ENCODE measurements at regions not wholly inside any gene's neighbourhood (a gene's known extent, or its start where the extent isn't known, plus 50 kb on each side); places are given as distances from the start of the nearest gene placed in this dataset.

- no peak overlapping the region for H2AFZ ChIP-seq (ENCODE audit: low read depth, low read length)
- H3K9ac ChIP-seq (ENCODE audit: low read length), result no peak overlapping the region
- H3K9me3 ChIP-seq (ENCODE audit: insufficient read depth, low read length), result no peaks in the 10 kb centered on the region
- peaks cover 3% of the 10 kb centered on the region; the same call in 1 of the 2 replicates for H3K4me1 ChIP-seq (ENCODE audit: low read length)
- no peak overlapping the region for H3K4me2 ChIP-seq (ENCODE audit: low read length)
- no peaks in the 10 kb centered on the region for H3K27me3 ChIP-seq (ENCODE audit: low read depth, low read length)
- H3K4me3 ChIP-seq (ENCODE audit: low read length), result no peak overlapping the region
- H3K36me3 ChIP-seq (replicated peaks; ENCODE audit: low read depth, low read length), result no peaks in the 10 kb centered on the region
- H3K79me2 ChIP-seq (ENCODE audit: low read length), result no peaks in the 10 kb centered on the region
- no peaks in the 10 kb centered on the region for H4K20me1 ChIP-seq (ENCODE audit: insufficient read depth, low read length)
- TF ChIP-seq CTCF (IDR thresholded peaks at IDR 0.05; ENCODE audit: low read depth, low read length) (no peak), EZH2phosphoT487 (IDR thresholded peaks at IDR 0.05; ENCODE audit: low read depth) (no peak)
- no peak overlapping the region for H3K27ac ChIP-seq (ENCODE audit: low read length)
Observed at GRCh38 chr3:153599685-153600084, 437.7 kb downstream of the RAP2B start.

- no peaks in the 10 kb centered on the region for H3K9me3 ChIP-seq (ENCODE audit: insufficient read depth, low read length)
- no peaks in the 10 kb centered on the region for H3K36me3 ChIP-seq (replicated peaks; ENCODE audit: low read depth, low read length)
- TF ChIP-seq EZH2phosphoT487 (IDR thresholded peaks at IDR 0.05; ENCODE audit: low read depth), result no peak
- TF ChIP-seq CTCF (IDR thresholded peaks at IDR 0.05; ENCODE audit: low read depth, low read length), result no peak
- H3K79me2 ChIP-seq (ENCODE audit: low read length), result no peaks in the 10 kb centered on the region
- H3K9ac ChIP-seq (ENCODE audit: low read length), result no peak overlapping the region
- no peak overlapping the region for H3K27ac ChIP-seq (ENCODE audit: low read length)
- H3K4me3 ChIP-seq (ENCODE audit: low read length), result no peak overlapping the region
- no peak overlapping the region for H3K4me2 ChIP-seq (ENCODE audit: low read length)
- no peaks in the 10 kb centered on the region for H3K27me3 ChIP-seq (ENCODE audit: low read depth, low read length)
- no peak overlapping the region for H2AFZ ChIP-seq (ENCODE audit: low read depth, low read length)
- H3K4me1 ChIP-seq (ENCODE audit: low read length), result peaks cover 3% of the 10 kb centered on the region; the same call in 1 of the 2 replicates
- H4K20me1 ChIP-seq (ENCODE audit: insufficient read depth, low read length), result no peaks in the 10 kb centered on the region
Observed at GRCh38 chr3:153600896-153601295, 438.9 kb downstream of the RAP2B start.

- H4K20me1 ChIP-seq (ENCODE audit: insufficient read depth, low read length), result no peaks in the 10 kb centered on the region
- no peaks in the 10 kb centered on the region for H3K36me3 ChIP-seq (replicated peaks; ENCODE audit: low read depth, low read length)
- H3K79me2 ChIP-seq (ENCODE audit: low read length), result no peaks in the 10 kb centered on the region
- no peak overlapping the region for H2AFZ ChIP-seq (ENCODE audit: low read depth, low read length)
- H3K9ac ChIP-seq (ENCODE audit: low read length), result no peak overlapping the region
- no peak overlapping the region for H3K4me2 ChIP-seq (ENCODE audit: low read length)
- H3K9me3 ChIP-seq (ENCODE audit: insufficient read depth, low read length), result no peaks in the 10 kb centered on the region
- H3K4me1 ChIP-seq (ENCODE audit: low read length), result peaks cover 3% of the 10 kb centered on the region; the same call in 1 of the 2 replicates
- no peaks in the 10 kb centered on the region for H3K27me3 ChIP-seq (ENCODE audit: low read depth, low read length)
- H3K4me3 ChIP-seq (ENCODE audit: low read length), result no peak overlapping the region
- TF ChIP-seq EZH2phosphoT487 (IDR thresholded peaks at IDR 0.05; ENCODE audit: low read depth), result no peak
- no peak for TF ChIP-seq CTCF (IDR thresholded peaks at IDR 0.05; ENCODE audit: low read depth, low read length)
- no peak overlapping the region for H3K27ac ChIP-seq (ENCODE audit: low read length)
Observed at GRCh38 chr3:153601374-153601853, 439.4 kb downstream of the RAP2B start.

GRCh38 chr3:153602801-153603200, 440.8 kb downstream of the RAP2B start:
- no peak overlapping the region for H3K9ac ChIP-seq (ENCODE audit: low read length)
- no peak overlapping the region for H3K27ac ChIP-seq (ENCODE audit: low read length)
- no peaks in the 10 kb centered on the region for H3K36me3 ChIP-seq (replicated peaks; ENCODE audit: low read depth, low read length)
- no peaks in the 10 kb centered on the region for H3K9me3 ChIP-seq (ENCODE audit: insufficient read depth, low read length)
- no peaks in the 10 kb centered on the region for H3K4me1 ChIP-seq (ENCODE audit: low read length)
- H3K4me3 ChIP-seq (ENCODE audit: low read length), result no peak overlapping the region
- no peak for TF ChIP-seq EZH2phosphoT487 (IDR thresholded peaks at IDR 0.05; ENCODE audit: low read depth)
- TF ChIP-seq CTCF (IDR thresholded peaks at IDR 0.05; ENCODE audit: low read depth, low read length), result no peak
- no peak overlapping the region for H2AFZ ChIP-seq (ENCODE audit: low read depth, low read length)
- no peaks in the 10 kb centered on the region for H4K20me1 ChIP-seq (ENCODE audit: insufficient read depth, low read length)
- no peaks in the 10 kb centered on the region for H3K79me2 ChIP-seq (ENCODE audit: low read length)
- no peak overlapping the region for H3K4me2 ChIP-seq (ENCODE audit: low read length)
- no peaks in the 10 kb centered on the region for H3K27me3 ChIP-seq (ENCODE audit: low read depth, low read length)
